ENCODE measurements at regions not wholly inside any gene's neighbourhood (a gene's known extent, or its start where the extent isn't known, plus 50 kb on each side); places are given as distances from the start of the nearest gene placed in this dataset.

- no peak for TF ChIP-seq CTCF (IDR thresholded peaks at IDR 0.05 in 2 of 3, conservative IDR thresholded peaks at IDR 0.05 in 1 of 3; ENCODE audit: borderline replicate concordance in 1 of 3, insufficient read depth in 1 of 3, low read depth in 2 of 3, low read length in 2 of 3)
- TF ChIP-seq REST (IDR thresholded peaks at IDR 0.05; ENCODE audit: low read depth) = no peak
- no peak for TF ChIP-seq SIN3A (IDR thresholded peaks at IDR 0.05; ENCODE audit: low read depth)
- TF ChIP-seq SP1 (IDR thresholded peaks at IDR 0.05; ENCODE audit: low read depth) = no peak
- TF ChIP-seq YY1 (IDR thresholded peaks at IDR 0.05; ENCODE audit: extremely low read depth, insufficient replicate concordance, low read depth, low read length) = no peak
These were observed 361.6 kb upstream of the EMCN start for GRCh38 chr4:100879471-100879870.
